Suppressor macrophage treated with lipopolysaccharide for 1 hour (primary cell): ENCODE measurements at regions not wholly inside any gene's neighbourhood (a gene's known extent, or its start where the extent isn't known, plus 50 kb on each side); places are given as distances from the start of the nearest gene placed in this dataset.
A peak's percentile ranks its signal among the peaks of the same experiment; 100 is the strongest.

Experiments used
- DNase-seq, 3 donors: peaks; one replicate each; pipeline ENCODE4 v3.0.0-alpha.2; 2020 to 2022

- DNase-seq: no peak
Measured at GRCh38 chr6:71399279-71399678, 110.7 kb downstream of the OGFRL1 start.

GRCh38 chr6:71400852-71401251 lies 112.2 kb downstream of the OGFRL1 start:
- no peak for DNase-seq

- no peak for DNase-seq
Measured at GRCh38 chr6:71402096-71402495, 113.5 kb downstream of the OGFRL1 start.

GRCh38 chr6:71403422-71404134 lies 115.0 kb downstream of the OGFRL1 start:
- DNase-seq: no peak

GRCh38 chr6:71404145-71404966 lies 115.7 kb downstream of the OGFRL1 start:
- no peak for DNase-seq

GRCh38 chr6:71404967-71405278 lies 116.3 kb downstream of the OGFRL1 start:
- no peak for DNase-seq

- DNase-seq: no peak
Measured at GRCh38 chr6:71405416-71405815, 116.8 kb downstream of the OGFRL1 start.

GRCh38 chr6:71406865-71407860 lies 118.6 kb downstream of the OGFRL1 start:
- no peak for DNase-seq

GRCh38 chr6:71408787-71409723 lies 120.4 kb downstream of the OGFRL1 start:
- peak in 2 of 3 donors; percentile 16 to 24 for DNase-seq

- no peak for DNase-seq
Measured at GRCh38 chr6:71410164-71410566, 121.6 kb downstream of the OGFRL1 start.

- DNase-seq: no peak
Measured at GRCh38 chr6:71410681-71411080, 122.1 kb downstream of the OGFRL1 start.

GRCh38 chr6:71411882-71412281 lies 123.3 kb downstream of the OGFRL1 start:
- no peak for DNase-seq

- DNase-seq: no peak
Measured at GRCh38 chr6:71412559-71413140, 124.0 kb downstream of the OGFRL1 start.

GRCh38 chr6:71414486-71414885 lies 125.9 kb downstream of the OGFRL1 start:
- no peak for DNase-seq

- DNase-seq: no peak
Measured at GRCh38 chr6:71419217-71420094, 130.8 kb downstream of the OGFRL1 start.

- peak; percentile 43 to 69 (median 44) for DNase-seq
Measured at GRCh38 chr6:71420095-71420692, 131.6 kb downstream of the OGFRL1 start.

- peak; percentile 91 to 94 (median 92) for DNase-seq
Measured at GRCh38 chr6:71420693-71421328, 132.2 kb downstream of the OGFRL1 start.

- DNase-seq: no peak
Measured at GRCh38 chr6:71421611-71422010, 133.0 kb downstream of the OGFRL1 start.

GRCh38 chr6:71430018-71430417 lies 141.4 kb downstream of the OGFRL1 start:
- no peak for DNase-seq

GRCh38 chr6:71433441-71433840 lies 144.8 kb downstream of the OGFRL1 start:
- DNase-seq: no peak
